ENCODE measurements at regions not wholly inside any gene's neighbourhood (a gene's known extent, or its start where the extent isn't known, plus 50 kb on each side); places are given as distances from the start of the nearest gene placed in this dataset.
"Not testable (repeated sequence)": the region's sequence is repeated elsewhere in the genome, so short reads cannot be mapped to it uniquely, and the experiment has no call there.

GRCh38 chr7:357531-358209, 67.7 kb downstream of the FOXL3 start:
- H3K4me3 Mint-ChIP-seq (ENCODE audit: low read depth) = no peak overlapping the region
- H3K27me3 Mint-ChIP-seq = peaks cover 4% of the 10 kb centered on the region
- peak overlapping the region; percentile 84 for H3K27ac Mint-ChIP-seq
- no peak for DNase-seq (ENCODE audit: low spot score, unreplicated experiment)
- peaks cover 19% of the 10 kb centered on the region for H3K4me1 Mint-ChIP-seq (ENCODE audit: low read depth)
- TF ChIP-seq CTCF (IDR thresholded peaks at IDR 0.05; ENCODE audit: unreplicated experiment) = no peak
- no peaks in the 10 kb centered on the region for H3K36me3 Mint-ChIP-seq (ENCODE audit: insufficient read depth)
- no peaks in the 10 kb centered on the region for H3K9me3 Mint-ChIP-seq (ENCODE audit: low read depth)

GRCh38 chr7:358352-358751, 68.4 kb downstream of the FOXL3 start:
- H3K27ac Mint-ChIP-seq = peak overlapping the region; percentile 84

GRCh38 chr7:359226-359765, 69.3 kb downstream of the FOXL3 start:
- DNase-seq (ENCODE audit: low spot score, unreplicated experiment) = no peak
- Mint-ChIP-seq H3K4me3 (ENCODE audit: low read depth) (no peak overlapping the region), H3K27me3 (peaks cover 4% of the 10 kb centered on the region), H3K9me3 (ENCODE audit: low read depth) (no peaks in the 10 kb centered on the region), H3K27ac (no peak overlapping the region), H3K36me3 (ENCODE audit: insufficient read depth) (no peaks in the 10 kb centered on the region), H3K4me1 (ENCODE audit: low read depth) (peaks cover 22% of the 10 kb centered on the region)
- no peak for TF ChIP-seq CTCF (IDR thresholded peaks at IDR 0.05; ENCODE audit: unreplicated experiment)

More at GRCh38 chr7:358352-358751, 68.4 kb downstream of the FOXL3 start:
- H3K4me3 Mint-ChIP-seq (ENCODE audit: low read depth) = no peak overlapping the region
- H3K27me3 Mint-ChIP-seq = peaks cover 4% of the 10 kb centered on the region
- H3K4me1 Mint-ChIP-seq (ENCODE audit: low read depth) = peaks cover 22% of the 10 kb centered on the region
- H3K9me3 Mint-ChIP-seq (ENCODE audit: low read depth) = no peaks in the 10 kb centered on the region
- no peaks in the 10 kb centered on the region for H3K36me3 Mint-ChIP-seq (ENCODE audit: insufficient read depth)
- no peak for TF ChIP-seq CTCF (IDR thresholded peaks at IDR 0.05; ENCODE audit: unreplicated experiment)
- no peak for DNase-seq (ENCODE audit: low spot score, unreplicated experiment)

- H3K27me3 Mint-ChIP-seq = peaks cover 4% of the 10 kb centered on the region
- no peak overlapping the region for H3K4me3 Mint-ChIP-seq (ENCODE audit: low read depth)
- no peaks in the 10 kb centered on the region for H3K36me3 Mint-ChIP-seq (ENCODE audit: insufficient read depth)
- no peak overlapping the region for H3K27ac Mint-ChIP-seq
- DNase-seq (ENCODE audit: low spot score, unreplicated experiment) = no peak
- no peaks in the 10 kb centered on the region for H3K9me3 Mint-ChIP-seq (ENCODE audit: low read depth)
- no peak for TF ChIP-seq CTCF (IDR thresholded peaks at IDR 0.05; ENCODE audit: unreplicated experiment)
- peaks cover 22% of the 10 kb centered on the region for H3K4me1 Mint-ChIP-seq (ENCODE audit: low read depth)
These were observed 69.9 kb downstream of the FOXL3 start for GRCh38 chr7:359766-360361.

GRCh38 chr7:360454-361100, 70.6 kb downstream of the FOXL3 start:
- no peak for TF ChIP-seq CTCF (IDR thresholded peaks at IDR 0.05; ENCODE audit: unreplicated experiment)
- no peaks in the 10 kb centered on the region for H3K9me3 Mint-ChIP-seq (ENCODE audit: low read depth)
- H3K4me1 Mint-ChIP-seq (ENCODE audit: low read depth) = peaks cover 22% of the 10 kb centered on the region
- no peak for DNase-seq (ENCODE audit: low spot score, unreplicated experiment)
- no peak overlapping the region for H3K27ac Mint-ChIP-seq
- H3K36me3 Mint-ChIP-seq (ENCODE audit: insufficient read depth) = no peaks in the 10 kb centered on the region
- peaks cover 4% of the 10 kb centered on the region for H3K27me3 Mint-ChIP-seq
- H3K4me3 Mint-ChIP-seq (ENCODE audit: low read depth) = no peak overlapping the region

- H3K27ac Mint-ChIP-seq; H3K4me3 Mint-ChIP-seq (ENCODE audit: low read depth); DNase-seq (ENCODE audit: low spot score, unreplicated experiment); H3K9me3 Mint-ChIP-seq (ENCODE audit: low read depth); H3K36me3 Mint-ChIP-seq (ENCODE audit: insufficient read depth); H3K27me3 Mint-ChIP-seq: not testable (repeated sequence)
- H3K4me1 Mint-ChIP-seq (ENCODE audit: low read depth) = peaks cover 25% of the 10 kb centered on the region
These were observed 71.2 kb downstream of the FOXL3 start for GRCh38 chr7:361182-361581.

All from progenitor cell of endocrine pancreas (in vitro differentiated cells).